Heart left ventricle (tissue), 16 donors: ENCODE measurements at regions not wholly inside any gene's neighbourhood (a gene's known extent, or its start where the extent isn't known, plus 50 kb on each side); places are given as distances from the start of the nearest gene placed in this dataset.

Source experiments
- ATAC-seq, 4 donors: fragments of 200-7000 bp; cut with Tn5 transposase; one replicate each; pipeline ENCODE4 v1.9.1; 2020 to 2022; ENCODE audit warnings: moderate library complexity in 4 of 4, mild to moderate bottlenecking in 3 of 4, moderate number of reproducible peaks in 1 of 4
- DNase-seq, 5 donors: peaks; one replicate each; pipeline ENCODE4 v3.0.0-alpha.2; 2020
- H3K27ac ChIP-seq, 12 donors: fragments of 200-600 bp; sonication (generic) in 4 of 12; one replicate each; pipeline versions ENCODE4 v1.5.0 to v1.8.0; 2016 to 2022; ENCODE audit warnings: mild to moderate bottlenecking in 2 of 12
- H3K27me3 ChIP-seq, 9 donors: fragments of 200-600 bp; sonication (generic) in 2 of 9; one replicate each; pipeline versions ENCODE4 v1.5.1 to v1.8.0; 2016 to 2022; ENCODE audit warnings: mild to moderate bottlenecking in 3 of 9
- H3K36me3 ChIP-seq, 9 donors: fragments of 200-600 bp; sonication (generic) in 2 of 9; one replicate each; pipeline versions ENCODE4 v1.5.0 to v1.8.0; 2018 to 2022; ENCODE audit warnings: mild to moderate bottlenecking in 2 of 9
- H3K4me1 ChIP-seq, 12 donors: fragments of 200-600 bp; sonication (generic) in 4 of 12; one replicate each; pipeline versions ENCODE4 v1.5.0 to v1.8.0; 2016 to 2022; ENCODE audit warnings: mild to moderate bottlenecking in 3 of 12
- H3K4me3 ChIP-seq, 12 donors: fragments of 200-600 bp; sonication (generic) in 4 of 12; one replicate each; pipeline versions ENCODE4 v1.5.0 to v1.8.0; 2017 to 2022; ENCODE audit warnings: mild to moderate bottlenecking in 9 of 12, moderate library complexity in 4 of 12
- H3K9me3 ChIP-seq, 12 donors: fragments of 200-600 bp; sonication (generic) in 4 of 12; one replicate each; pipeline versions ENCODE4 v1.5.0 to v1.8.0; 2016 to 2022; ENCODE audit warnings: mild to moderate bottlenecking in 1 of 12
- CTCF ChIP-seq, 12 donors: fragments of 200-600 bp; sonication (generic) in 4 of 12; IDR thresholded peaks; one replicate each; pipeline versions ENCODE4 v1.5.0 to v1.8.0; 2018 to 2022; ENCODE audit warnings: antibody characterized with exemption in 12 of 12, mild to moderate bottlenecking in 5 of 12
- POLR2A ChIP-seq, 2 donors: fragments of 450-650 bp; IDR thresholded peaks; one replicate each; pipeline ENCODE4 v1.6.1; 2017; ENCODE audit warnings: antibody characterized with exemption in 2 of 2, mild to moderate bottlenecking in 2 of 2, moderate library complexity in 2 of 2
- WGBS, 4 donors: extraction: QIAGEN DNeasy Blood & Tissue Kit in 2 of 4; methylation state at CpG; one replicate each; pipeline versions ENCODE4 v1.1.5 to v1.1.7; 2013 to 2018; 5-methylcytosine and 5-hydroxymethylcytosine counted together
- intact Hi-C, 10 donors: fragments of 100-400 bp; cut with DNase I; formaldehyde crosslinking; loops; one replicate each; pipeline versions ENCODE4 v1.11.1 to v1.14.2; 2022
- donor health status: ischemic (EF 13 %, LVEDD 7.1; RV severe dilation, severe dysfunction).
- donor health status: healthy with polysubstance abuse.
- donor health status: DM: no; HTN: yes; CAD: no.
- donor health status: DM: no; HTN: no; CAD: no.
- donor health status: ischemic (EF 25% LVEDD 6.9; RV normal size, moderate dysfunction).
- donor health status: ischemic (EF 25% LVEDD 5.7; RV mildly dilated, moderate dysfunction).
- donor health status: healthy.
- donor health status: DM: yes; HTN: yes; CAD: no.
- donor health status: ischemic (EF 35%, LVEDD 5.7; RV mildly dilated, moderate dysfunction).
- donor health status: nonischemic (EF 11% LVEDD 7.7; RV severe dilation, severe dysfunction).
- donor health status: DM: yes; HTN: yes; CAD: no.
- donor health status: PGD.
- donor health status: ischemic (EF 29% LVEDD 5.4; RV normal size, mild dysfunction).
- donor health status: nonischemic (EF 23%, LVEDD 6.1; RV moderate dilation, normal function).

DNA sequence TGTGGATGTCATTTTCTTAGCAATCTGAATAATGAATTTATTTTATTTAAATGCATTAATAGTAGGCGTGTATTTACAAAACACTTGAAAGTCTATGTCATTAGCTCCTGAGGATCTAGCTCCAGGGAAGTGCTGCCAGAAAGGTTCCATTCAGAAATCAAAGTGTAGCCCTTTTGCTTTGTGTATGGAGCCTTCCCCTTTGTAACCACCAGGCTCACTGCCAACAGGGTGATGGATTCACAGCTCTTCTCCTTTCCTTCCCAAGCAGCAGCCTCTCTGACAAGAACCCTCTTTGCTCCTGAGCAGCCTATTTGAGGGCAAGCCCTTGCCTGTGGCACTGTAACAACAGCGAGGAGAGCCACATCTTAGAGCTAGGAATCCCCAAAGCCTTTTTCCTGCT, 286.0 kb upstream of the RASGEF1B start:
- H3K27ac ChIP-seq: no peak overlapping the region
- WGBS, 4 donors: 87 to 95% (median 89%) methylated on average over 2 of the region's 2 CpGs
- DNase-seq (no peak), ATAC-seq (no peak)
- no peak for TF ChIP-seq CTCF (IDR thresholded peaks at IDR 0.05)
- TF ChIP-seq POLR2A (IDR thresholded peaks at IDR 0.05): no peak
- intact Hi-C loops: no loop called here
- H3K4me3 ChIP-seq: no peak overlapping the region
- no peaks in the 10 kb centered on the region for H3K36me3 ChIP-seq
- no peaks in the 10 kb centered on the region for H3K9me3 ChIP-seq
- H3K27me3 ChIP-seq: no peaks in the 10 kb centered on the region
- H3K4me1 ChIP-seq: no peaks in the 10 kb centered on the region

DNA sequence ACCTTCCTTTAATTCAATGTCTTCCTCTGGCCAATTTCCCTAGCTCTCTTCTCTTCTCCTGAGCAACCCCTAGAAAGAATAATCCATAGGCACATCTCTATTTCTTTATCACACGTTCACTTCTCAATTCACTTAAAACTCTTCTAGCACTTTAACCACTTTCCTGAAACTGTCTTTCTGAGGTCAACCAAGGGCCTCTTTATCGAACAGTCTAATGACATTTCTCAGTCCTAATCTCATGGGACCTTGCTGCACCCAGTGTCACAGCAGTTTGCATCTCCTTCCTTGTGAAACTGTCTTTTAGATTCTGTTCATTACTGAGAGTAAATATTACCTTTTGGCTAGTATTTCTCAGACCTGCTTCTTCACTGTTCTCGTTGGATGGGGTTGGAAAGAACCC, 285.3 kb upstream of the RASGEF1B start:
- Histone ChIP-seq H3K9me3 (no peaks in the 10 kb centered on the region), H3K27ac (no peak overlapping the region), H3K36me3 (no peaks in the 10 kb centered on the region), H3K4me3 (no peak overlapping the region), H3K4me1 (no peaks in the 10 kb centered on the region), H3K27me3 (no peaks in the 10 kb centered on the region)
- 69 to 76% (median 72%) methylated on average over 3 of the region's 3 CpGs for WGBS, 4 donors
- no peak for DNase-seq
- no peak for ATAC-seq
- TF ChIP-seq CTCF (IDR thresholded peaks at IDR 0.05) (no peak), POLR2A (IDR thresholded peaks at IDR 0.05) (no peak)
- intact Hi-C loops: no loop called here

DNA sequence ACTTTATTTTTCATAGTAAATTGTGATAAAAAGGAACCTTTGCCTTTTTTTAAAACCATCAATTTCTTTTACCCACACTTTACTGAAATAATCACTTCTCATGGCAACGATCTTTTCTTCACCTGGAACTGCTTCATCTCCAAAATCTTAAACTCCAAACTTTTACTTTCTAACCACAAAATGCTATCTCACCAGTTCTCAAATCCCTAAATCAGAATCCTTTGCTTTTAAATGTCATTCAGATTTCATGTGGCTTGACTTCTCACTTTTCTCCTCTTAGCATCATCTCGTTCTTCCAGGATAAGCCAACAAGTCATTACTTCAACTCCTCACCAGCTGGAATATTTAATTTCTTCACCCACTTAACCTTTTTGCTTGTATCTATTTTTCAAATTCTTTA, 284.3 kb upstream of the RASGEF1B start:
- Histone ChIP-seq H3K36me3 (no peaks in the 10 kb centered on the region), H3K27me3 (no peaks in the 10 kb centered on the region), H3K9me3 (no peaks in the 10 kb centered on the region), H3K27ac (no peak overlapping the region), H3K4me1 (no peaks in the 10 kb centered on the region), H3K4me3 (no peak overlapping the region)
- intact Hi-C loops: no loop called here
- ATAC-seq (no peak), DNase-seq (no peak)
- no peak for TF ChIP-seq POLR2A (IDR thresholded peaks at IDR 0.05)
- no peak for TF ChIP-seq CTCF (IDR thresholded peaks at IDR 0.05)
- WGBS, 4 donors: 72 to 76% (median 75%) methylated on average over 2 of the region's 2 CpGs

DNA sequence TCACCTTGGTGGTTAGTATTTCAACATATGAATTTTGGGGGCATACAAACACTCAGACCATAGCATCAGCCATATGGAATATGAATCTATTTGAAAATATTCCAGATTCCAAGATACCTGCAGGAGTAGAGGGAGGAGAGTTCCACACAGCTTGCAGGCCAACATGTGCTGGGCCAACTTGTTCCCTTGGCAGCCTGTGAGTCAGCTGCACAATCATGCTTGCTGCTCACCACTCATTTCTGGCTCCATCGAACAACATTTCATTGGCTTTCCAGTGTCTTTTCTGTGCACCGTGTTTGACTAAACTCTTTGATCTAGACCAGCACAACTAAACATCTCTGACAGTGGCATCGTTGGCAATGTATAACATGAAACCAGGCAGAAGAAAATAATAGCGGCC, 282.5 kb upstream of the RASGEF1B start:
- WGBS, 4 donors: 89 to 97% (median 93%) methylated on average over 4 of the region's 4 CpGs
- Histone ChIP-seq H3K27me3 (no peaks in the 10 kb centered on the region), H3K36me3 (no peaks in the 10 kb centered on the region), H3K4me1 (no peaks in the 10 kb centered on the region), H3K4me3 (no peak overlapping the region), H3K27ac (no peak overlapping the region), H3K9me3 (no peaks in the 10 kb centered on the region)
- DNase-seq: no peak
- intact Hi-C loops: no loop called here
- no peak for TF ChIP-seq POLR2A (IDR thresholded peaks at IDR 0.05)
- TF ChIP-seq CTCF (IDR thresholded peaks at IDR 0.05): no peak
- no peak for ATAC-seq
